HG02798 (cell line): ENCODE measurements at regions not wholly inside any gene's neighbourhood (a gene's known extent, or its start where the extent isn't known, plus 50 kb on each side); places are given as distances from the start of the nearest gene placed in this dataset.

Experiments used
- ATAC-seq: cut with Tn5 transposase; IDR thresholded peaks from one replicate; pipeline ENCODE4 v1.9.1; 2021; ENCODE audit warnings: mild to moderate bottlenecking; ENCODE audit not compliant: unreplicated experiment, poor library complexity

GRCh38 chr2:37855283-37856041 lies 69.6 kb upstream of the RMDN2 start:
- ATAC-seq: no peak

GRCh38 chr2:37856101-37856751 lies 68.9 kb upstream of the RMDN2 start:
- ATAC-seq: no peak

GRCh38 chr2:37857575-37858399 lies 67.3 kb upstream of the RMDN2 start:
- no peak for ATAC-seq

- no peak for ATAC-seq
These were observed 66.7 kb upstream of the RMDN2 start for GRCh38 chr2:37858400-37858711.

GRCh38 chr2:37858725-37859267 lies 66.3 kb upstream of the RMDN2 start:
- ATAC-seq: no peak

- ATAC-seq: no peak
These were observed 62.5 kb upstream of the RMDN2 start for GRCh38 chr2:37862620-37863019.

GRCh38 chr2:37864217-37864616 lies 60.9 kb upstream of the RMDN2 start:
- ATAC-seq: no peak

- ATAC-seq: no peak
These were observed 59.4 kb upstream of the RMDN2 start for GRCh38 chr2:37865640-37866039.

GRCh38 chr2:37866171-37866934 lies 58.7 kb upstream of the RMDN2 start:
- ATAC-seq: no peak

- no peak for ATAC-seq
These were observed 57.9 kb upstream of the RMDN2 start for GRCh38 chr2:37867166-37867565.

- no peak for ATAC-seq
These were observed 56.2 kb upstream of the RMDN2 start for GRCh38 chr2:37868866-37869265.

GRCh38 chr2:37869304-37869703 lies 55.8 kb upstream of the RMDN2 start:
- ATAC-seq: no peak

GRCh38 chr2:37869771-37870170 lies 55.3 kb upstream of the RMDN2 start:
- ATAC-seq: no peak

- ATAC-seq: no peak
These were observed 54.3 kb upstream of the RMDN2 start for GRCh38 chr2:37870829-37871228.

- peak; percentile 55 for ATAC-seq
These were observed 53.5 kb upstream of the RMDN2 start for GRCh38 chr2:37871456-37872191.

- ATAC-seq: no peak
These were observed 52.8 kb upstream of the RMDN2 start for GRCh38 chr2:37872192-37872750.

- ATAC-seq: no peak
These were observed 51.9 kb upstream of the RMDN2 start for GRCh38 chr2:37873229-37873628.

- ATAC-seq: no peak
These were observed 51.2 kb upstream of the RMDN2 start for GRCh38 chr2:37873749-37874330.

GRCh38 chr2:37874470-37874869 lies 50.6 kb upstream of the RMDN2 start:
- peak; percentile 52 for ATAC-seq
